ENCODE measurements at regions not wholly inside any gene's neighbourhood (a gene's known extent, or its start where the extent isn't known, plus 50 kb on each side); places are given as distances from the start of the nearest gene placed in this dataset.

DNA sequence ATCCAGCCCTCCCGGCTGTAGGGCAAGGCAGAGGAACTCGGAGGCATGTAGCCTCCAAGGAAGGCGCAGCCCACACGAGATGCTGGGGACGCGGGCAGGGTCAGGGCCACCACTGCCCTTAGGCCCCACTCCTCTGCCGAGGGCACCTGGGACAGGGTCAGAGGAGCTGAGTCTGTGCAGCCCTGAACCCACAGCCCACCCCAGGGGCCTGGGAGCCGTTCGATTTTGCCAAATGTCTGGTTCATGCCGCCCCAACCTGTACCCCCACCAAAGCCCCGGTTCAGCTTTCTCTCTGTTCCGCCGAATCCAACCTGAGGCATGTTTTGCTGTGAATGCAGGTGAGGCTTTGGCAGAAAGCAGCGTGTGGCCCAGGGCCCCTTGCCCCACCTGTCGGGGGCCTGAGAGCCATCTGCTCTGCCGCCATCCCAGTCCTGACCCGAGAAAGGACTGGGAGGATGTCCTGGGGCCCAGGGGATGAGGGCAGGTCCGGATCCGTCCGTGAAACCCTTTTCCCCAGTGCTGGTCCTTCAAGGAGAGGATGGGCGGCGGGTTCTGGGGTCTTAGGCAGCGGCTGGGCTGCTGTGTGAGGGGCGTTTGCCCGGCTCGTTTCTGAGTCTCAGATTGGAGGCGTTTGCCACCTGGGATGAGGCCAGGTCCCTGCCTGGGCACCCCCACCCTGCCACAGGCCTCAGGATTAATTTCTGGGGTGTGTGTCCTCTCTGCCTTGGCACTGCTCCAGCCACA lies 79.3 kb upstream of the GATA5 start:
- H3K4me3 ChIP-seq (ENCODE audit: low read depth, low read length, poor library complexity, severe bottlenecking) = no peak overlapping the region
- no peak overlapping the region for H2AFZ ChIP-seq (ENCODE audit: low read length)
- no peaks in the 10 kb centered on the region for H3K4me1 ChIP-seq (ENCODE audit: insufficient read depth, low read length, severe bottlenecking)
- peaks cover 5% of the 10 kb centered on the region for H3K27me3 ChIP-seq (ENCODE audit: insufficient read depth, low read length)
- no peaks in the 10 kb centered on the region for H3F3A ChIP-seq (ENCODE audit: insufficient read depth, low read length)
- H3K27ac ChIP-seq (ENCODE audit: low read depth, low read length, poor library complexity, severe bottlenecking) = no peak overlapping the region
- no peaks in the 10 kb centered on the region for H3K9me3 ChIP-seq (ENCODE audit: low read length)
- no peaks in the 10 kb centered on the region for H3K36me3 ChIP-seq (ENCODE audit: insufficient read depth, low read length)
- H3K79me2 ChIP-seq (ENCODE audit: insufficient read depth, low read length) = no peaks in the 10 kb centered on the region
- no peaks in the 10 kb centered on the region for H4K20me1 ChIP-seq (ENCODE audit: insufficient read depth, low read length)
- no peak overlapping the region for H3K4me2 ChIP-seq (ENCODE audit: low read length)
- TF ChIP-seq EZH2 (IDR thresholded peaks at IDR 0.05; ENCODE audit: borderline replicate concordance, low read length) = no peak
- no peak for TF ChIP-seq CTCF (IDR thresholded peaks at IDR 0.05; ENCODE audit: low read length)
- H3K9me2 ChIP-seq (ENCODE audit: low read depth, low read length) = no peaks in the 10 kb centered on the region
- H3K9ac ChIP-seq (ENCODE audit: low read length) = no peak overlapping the region

- Histone ChIP-seq H3K4me1 (ENCODE audit: insufficient read depth, low read length, severe bottlenecking) (no peaks in the 10 kb centered on the region), H3K9me2 (ENCODE audit: low read depth, low read length) (no peaks in the 10 kb centered on the region), H3K9ac (ENCODE audit: low read length) (no peak overlapping the region), H2AFZ (ENCODE audit: low read length) (no peak overlapping the region), H3K4me3 (ENCODE audit: low read depth, low read length, poor library complexity, severe bottlenecking) (no peak overlapping the region), H3K9me3 (ENCODE audit: low read length) (no peaks in the 10 kb centered on the region), H4K20me1 (ENCODE audit: insufficient read depth, low read length) (no peaks in the 10 kb centered on the region), H3K79me2 (ENCODE audit: insufficient read depth, low read length) (no peaks in the 10 kb centered on the region), H3K27me3 (ENCODE audit: insufficient read depth, low read length) (peaks cover 5% of the 10 kb centered on the region), H3K27ac (ENCODE audit: low read depth, low read length, poor library complexity, severe bottlenecking) (no peak overlapping the region), H3K36me3 (ENCODE audit: insufficient read depth, low read length) (no peaks in the 10 kb centered on the region), H3K4me2 (ENCODE audit: low read length) (no peak overlapping the region), H3F3A (ENCODE audit: insufficient read depth, low read length) (no peaks in the 10 kb centered on the region)
- no peak for TF ChIP-seq CTCF (IDR thresholded peaks at IDR 0.05; ENCODE audit: low read length)
- no peak for TF ChIP-seq EZH2 (IDR thresholded peaks at IDR 0.05; ENCODE audit: borderline replicate concordance, low read length)
Observed at GRCh38 chr20:62555642-62556420, 80.0 kb upstream of the GATA5 start.

DNA sequence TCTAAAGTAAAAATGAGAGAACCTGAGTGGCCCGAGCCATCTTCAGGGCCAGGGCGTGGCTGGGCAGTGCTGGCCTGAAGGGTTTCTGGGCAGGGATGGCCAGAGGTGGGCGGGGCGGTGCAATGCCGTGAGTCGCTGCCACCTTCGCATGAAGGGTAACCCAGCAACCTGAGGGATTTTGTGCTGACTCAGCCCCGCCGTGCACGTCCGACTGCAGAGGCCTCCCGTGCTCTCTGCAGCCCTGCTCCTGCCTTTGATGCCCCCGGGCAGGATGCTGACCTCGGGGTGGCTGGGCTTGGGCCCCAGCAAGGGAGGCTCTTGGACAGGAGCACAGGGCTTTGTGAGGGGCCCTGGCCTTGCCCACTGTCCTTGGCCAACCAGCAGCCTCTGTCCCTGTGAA lies 81.7 kb upstream of the GATA5 start:
- peaks cover 5% of the 10 kb centered on the region for H3K27me3 ChIP-seq (ENCODE audit: insufficient read depth, low read length)
- H3K9me2 ChIP-seq (ENCODE audit: low read depth, low read length) = no peaks in the 10 kb centered on the region
- no peak for TF ChIP-seq CTCF (IDR thresholded peaks at IDR 0.05; ENCODE audit: low read length)
- TF ChIP-seq EZH2 (IDR thresholded peaks at IDR 0.05; ENCODE audit: borderline replicate concordance, low read length) = no peak
- H3K79me2 ChIP-seq (ENCODE audit: insufficient read depth, low read length) = no peaks in the 10 kb centered on the region
- H3K4me3 ChIP-seq (ENCODE audit: low read depth, low read length, poor library complexity, severe bottlenecking) = no peak overlapping the region
- no peaks in the 10 kb centered on the region for H3F3A ChIP-seq (ENCODE audit: insufficient read depth, low read length)
- no peak overlapping the region for H2AFZ ChIP-seq (ENCODE audit: low read length)
- no peaks in the 10 kb centered on the region for H3K9me3 ChIP-seq (ENCODE audit: low read length)
- H4K20me1 ChIP-seq (ENCODE audit: insufficient read depth, low read length) = no peaks in the 10 kb centered on the region
- H3K36me3 ChIP-seq (ENCODE audit: insufficient read depth, low read length) = no peaks in the 10 kb centered on the region
- H3K9ac ChIP-seq (ENCODE audit: low read length) = no peak overlapping the region
- no peaks in the 10 kb centered on the region for H3K4me1 ChIP-seq (ENCODE audit: insufficient read depth, low read length, severe bottlenecking)
- H3K27ac ChIP-seq (ENCODE audit: low read depth, low read length, poor library complexity, severe bottlenecking) = no peak overlapping the region
- H3K4me2 ChIP-seq (ENCODE audit: low read length) = no peak overlapping the region
